SU-DHL-6 (cell line): ENCODE measurements at regions not wholly inside any gene's neighbourhood (a gene's known extent, or its start where the extent isn't known, plus 50 kb on each side); places are given as distances from the start of the nearest gene placed in this dataset.

Experiments used
- EZH2phosphoT487 ChIP-seq: fragments of 200-600 bp; sonication (generic), shearing (Covaris generic); conservative IDR thresholded peaks from 2 replicates; pipeline ENCODE4 v1.6.1; 2018; ENCODE audit warnings: mild to moderate bottlenecking, antibody characterized with exemption, low read length, moderate library complexity, mixed read lengths
- TF ChIP-seq, protein P1 (sequence below): fragments of 200-600 bp; sonication (generic); IDR thresholded peaks from one replicate; pipeline ENCODE4 v1.5.1; 2017; ENCODE audit warnings: antibody characterized with exemption, mild to moderate bottlenecking, low read length, moderate library complexity; ENCODE audit not compliant: insufficient read depth, poor library complexity, severe bottlenecking

DNA sequence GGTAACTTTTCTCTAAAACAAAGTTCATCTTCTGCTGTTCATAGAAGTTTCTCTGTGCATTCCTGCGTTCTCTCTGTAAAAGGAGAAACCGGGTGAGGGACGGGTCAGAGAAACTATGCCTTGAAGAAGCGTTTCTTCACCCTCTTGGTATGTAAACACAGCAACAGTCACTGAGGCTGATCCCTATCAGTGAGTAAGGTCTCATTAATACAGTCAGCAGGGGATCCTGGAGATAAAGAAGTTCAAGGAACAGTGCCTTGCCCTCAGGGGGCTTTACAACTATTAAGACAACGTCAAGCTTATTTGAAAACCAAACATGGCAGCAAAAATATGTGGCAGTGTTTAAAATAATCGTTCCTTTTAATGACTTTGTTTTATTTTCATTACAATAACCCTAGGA is 202.9 kb upstream of the IL12B start:
- TF ChIP-seq, protein P1, sequence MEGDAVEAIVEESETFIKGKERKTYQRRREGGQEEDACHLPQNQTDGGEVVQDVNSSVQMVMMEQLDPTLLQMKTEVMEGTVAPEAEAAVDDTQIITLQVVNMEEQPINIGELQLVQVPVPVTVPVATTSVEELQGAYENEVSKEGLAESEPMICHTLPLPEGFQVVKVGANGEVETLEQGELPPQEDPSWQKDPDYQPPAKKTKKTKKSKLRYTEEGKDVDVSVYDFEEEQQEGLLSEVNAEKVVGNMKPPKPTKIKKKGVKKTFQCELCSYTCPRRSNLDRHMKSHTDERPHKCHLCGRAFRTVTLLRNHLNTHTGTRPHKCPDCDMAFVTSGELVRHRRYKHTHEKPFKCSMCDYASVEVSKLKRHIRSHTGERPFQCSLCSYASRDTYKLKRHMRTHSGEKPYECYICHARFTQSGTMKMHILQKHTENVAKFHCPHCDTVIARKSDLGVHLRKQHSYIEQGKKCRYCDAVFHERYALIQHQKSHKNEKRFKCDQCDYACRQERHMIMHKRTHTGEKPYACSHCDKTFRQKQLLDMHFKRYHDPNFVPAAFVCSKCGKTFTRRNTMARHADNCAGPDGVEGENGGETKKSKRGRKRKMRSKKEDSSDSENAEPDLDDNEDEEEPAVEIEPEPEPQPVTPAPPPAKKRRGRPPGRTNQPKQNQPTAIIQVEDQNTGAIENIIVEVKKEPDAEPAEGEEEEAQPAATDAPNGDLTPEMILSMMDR = no peak
- TF ChIP-seq EZH2phosphoT487 = no peak
